Stimulated activated CD8-positive, alpha-beta memory T cell treated with anti-CD3 and anti-CD28 coated beads, Interleukin-12 subunit alpha, Interleukin-12 subunit beta, amount 100 ng/mL, for 1 hour (primary cell): ENCODE measurements at regions not wholly inside any gene's neighbourhood (a gene's known extent, or its start where the extent isn't known, plus 50 kb on each side); places are given as distances from the start of the nearest gene placed in this dataset.
"Not testable (repeated sequence)": the region's sequence is repeated elsewhere in the genome, so short reads cannot be mapped to it uniquely, and the experiment has no call there.

Experiments
- DNase-seq: peaks from one replicate; pipeline ENCODE4 v3.0.0-alpha.2; 2020; ENCODE audit warnings: low read depth

DNA sequence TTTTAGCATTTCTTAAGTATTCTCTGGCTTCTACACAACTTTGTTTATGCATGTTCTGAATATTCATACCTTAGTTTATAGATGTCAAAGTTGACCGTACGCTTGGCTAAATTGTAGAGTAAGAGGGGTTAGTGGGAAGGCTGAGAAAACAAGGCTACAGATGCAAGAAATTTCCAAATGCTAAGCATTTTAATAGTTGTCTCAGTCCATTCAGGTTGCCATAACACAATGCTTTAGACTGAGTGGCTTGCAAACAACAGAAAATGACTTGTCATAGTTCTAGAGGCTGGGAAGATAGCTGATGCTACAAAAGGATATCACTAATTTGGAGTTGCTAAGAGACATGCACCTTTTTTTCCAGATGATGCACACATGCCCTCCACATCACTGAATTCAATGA lies 53.0 kb upstream of the C1QTNF3 start:
- not testable (repeated sequence) for DNase-seq

DNA sequence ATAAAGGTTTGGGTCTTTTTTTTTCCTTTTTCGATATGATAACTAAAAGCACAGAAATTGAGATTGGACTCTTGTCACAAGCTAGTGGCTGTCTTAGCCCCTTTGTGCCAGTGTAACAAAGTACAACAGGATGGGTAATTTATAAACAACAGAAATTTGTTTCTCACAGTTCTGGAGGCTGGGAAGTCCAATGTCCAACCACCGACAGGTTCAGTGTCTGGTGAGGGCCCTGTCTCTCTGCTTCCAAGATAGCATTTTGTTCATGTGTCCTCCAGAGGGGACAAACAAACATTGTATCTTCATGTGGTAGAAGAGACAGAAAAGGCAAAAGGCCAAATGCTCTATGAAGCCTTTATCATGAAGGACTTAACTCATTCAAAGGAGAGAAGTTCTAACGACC lies 56.9 kb upstream of the C1QTNF3 start:
- not testable (repeated sequence) for DNase-seq

DNA sequence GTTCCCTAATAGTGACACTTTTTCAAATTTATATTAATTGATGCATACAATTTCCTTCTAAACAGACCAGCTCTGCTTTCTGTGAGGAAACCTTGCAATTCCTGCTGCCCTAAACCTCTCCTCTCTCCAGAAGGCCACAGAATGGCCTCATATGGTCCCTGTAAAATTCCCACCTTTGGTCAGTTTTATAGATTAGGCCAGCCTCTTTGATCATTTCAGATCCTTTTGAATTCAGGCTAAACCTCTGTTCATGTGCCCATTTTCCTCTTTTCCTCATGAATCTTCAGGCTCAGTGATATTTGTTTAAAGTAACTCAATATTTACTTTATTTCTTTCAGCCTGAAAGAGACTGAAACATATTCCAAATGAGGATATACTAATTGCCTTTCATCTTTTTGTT lies 58.6 kb upstream of the C1QTNF3 start:
- DNase-seq: not testable (repeated sequence)

DNA sequence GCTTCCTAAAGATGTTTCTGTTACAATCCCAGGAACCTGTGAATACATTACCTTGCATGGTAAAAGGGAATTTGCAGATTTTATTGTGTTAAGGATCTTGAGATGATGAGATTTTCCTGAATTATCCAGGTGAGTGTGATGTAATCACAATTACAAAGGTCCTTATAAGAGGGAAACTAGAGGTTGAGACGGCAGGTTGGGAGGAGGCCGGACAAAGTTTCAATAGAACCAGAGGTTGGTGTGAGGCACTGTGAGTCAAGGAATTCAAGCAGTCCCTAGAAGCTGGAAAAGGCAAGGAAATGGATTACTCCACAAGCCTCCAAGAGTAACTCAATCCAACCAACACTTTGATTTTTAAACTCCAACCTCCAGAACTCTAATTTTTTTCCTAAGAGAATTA lies 65.9 kb upstream of the C1QTNF3 start:
- not testable (repeated sequence) for DNase-seq

DNA sequence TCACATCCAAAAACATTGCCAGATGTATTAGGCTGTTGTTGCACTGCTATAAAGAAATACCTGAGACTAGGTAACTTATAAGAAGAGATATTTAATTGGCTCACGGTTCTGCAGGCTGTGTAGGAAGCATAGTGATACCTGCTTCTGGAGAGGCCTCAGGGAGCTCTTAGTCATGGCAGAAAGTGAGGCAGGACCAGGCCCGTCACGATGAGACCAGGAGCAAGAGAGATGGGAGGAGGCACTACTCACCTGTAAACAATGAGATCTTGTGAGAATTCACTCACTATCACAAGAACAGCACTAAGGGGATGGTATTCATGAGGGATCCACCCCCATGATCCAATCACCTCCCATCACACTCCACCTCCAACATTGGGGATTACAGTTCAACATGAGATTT lies 81.3 kb upstream of the C1QTNF3 start:
- DNase-seq: not testable (repeated sequence)

DNA sequence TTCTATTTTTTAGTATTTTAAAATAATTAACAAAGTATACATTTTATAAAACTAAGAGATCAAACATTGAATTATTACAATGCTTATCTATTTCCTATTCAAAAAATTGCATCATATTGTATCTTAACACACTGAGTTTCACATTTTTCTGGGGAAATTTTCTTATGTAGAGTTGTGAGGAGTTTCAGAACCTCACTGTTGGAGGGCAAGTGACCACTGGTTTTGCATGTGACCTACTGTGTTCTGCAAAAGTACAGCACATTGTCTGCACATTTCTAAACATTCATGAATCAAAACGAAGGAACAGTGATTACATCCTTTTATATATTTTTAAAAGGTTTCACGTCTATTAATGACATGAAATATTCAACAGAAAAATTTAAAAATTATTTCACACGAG lies 82.3 kb upstream of the C1QTNF3 start:
- DNase-seq: not testable (repeated sequence)

DNA sequence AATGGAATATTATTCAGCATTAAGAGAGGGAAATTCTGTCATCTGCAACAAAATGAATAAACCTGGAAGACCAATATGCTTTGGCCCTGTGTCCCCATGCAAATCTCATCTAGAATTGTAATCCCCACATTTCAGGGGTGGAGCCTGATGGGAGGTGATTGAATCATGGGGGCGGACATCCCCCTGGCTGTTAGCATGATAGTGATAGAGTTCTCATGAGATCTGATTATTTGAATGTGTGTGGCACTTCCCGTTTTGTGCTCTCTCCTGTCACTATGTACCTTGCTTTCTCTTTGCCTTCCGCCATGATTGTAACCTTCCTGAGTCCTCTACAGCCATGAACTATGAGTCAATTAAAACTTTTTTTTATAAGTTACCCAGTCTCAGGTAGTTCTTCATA lies 83.7 kb upstream of the C1QTNF3 start:
- not testable (repeated sequence) for DNase-seq

DNA sequence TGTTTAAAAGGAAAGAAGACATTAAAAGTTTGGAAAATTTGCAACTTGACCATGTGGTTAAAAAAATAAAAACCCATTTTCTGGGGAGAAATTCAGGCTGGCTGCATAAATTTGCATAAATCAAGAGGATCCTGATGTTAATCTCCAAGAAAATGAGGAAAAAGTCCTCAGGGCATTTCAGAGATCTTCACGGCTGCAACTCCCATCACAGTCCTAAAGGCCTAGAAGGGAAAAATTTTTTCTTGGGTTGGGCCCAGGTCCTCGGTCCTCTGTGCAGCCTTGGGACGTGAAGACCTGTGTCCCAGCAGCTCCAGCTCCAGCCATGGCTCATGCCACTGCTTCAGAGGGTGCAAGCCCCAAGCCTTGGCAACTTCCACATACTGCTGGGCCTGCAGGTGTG lies 84.8 kb upstream of the C1QTNF3 start:
- not testable (repeated sequence) for DNase-seq

DNA sequence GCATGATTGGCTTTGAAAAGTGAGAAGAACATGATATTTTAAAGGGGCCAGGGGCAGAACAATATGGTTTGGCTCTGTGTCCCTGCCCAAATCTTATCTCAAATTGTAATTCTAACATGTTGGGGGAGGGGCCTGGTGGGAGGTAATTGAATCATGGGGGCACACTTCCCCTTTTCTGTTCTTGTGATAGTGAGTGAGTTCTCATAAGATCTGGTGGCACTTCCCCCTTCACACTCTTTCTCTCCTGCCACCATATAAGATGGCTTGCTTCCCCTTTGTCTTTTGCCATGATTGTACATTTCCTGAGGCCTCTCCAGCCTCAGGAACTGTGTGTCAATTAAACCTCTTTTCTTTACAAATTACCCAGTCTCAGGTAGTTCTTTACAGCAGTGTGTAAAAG lies 85.9 kb upstream of the C1QTNF3 start:
- DNase-seq: not testable (repeated sequence)

DNA sequence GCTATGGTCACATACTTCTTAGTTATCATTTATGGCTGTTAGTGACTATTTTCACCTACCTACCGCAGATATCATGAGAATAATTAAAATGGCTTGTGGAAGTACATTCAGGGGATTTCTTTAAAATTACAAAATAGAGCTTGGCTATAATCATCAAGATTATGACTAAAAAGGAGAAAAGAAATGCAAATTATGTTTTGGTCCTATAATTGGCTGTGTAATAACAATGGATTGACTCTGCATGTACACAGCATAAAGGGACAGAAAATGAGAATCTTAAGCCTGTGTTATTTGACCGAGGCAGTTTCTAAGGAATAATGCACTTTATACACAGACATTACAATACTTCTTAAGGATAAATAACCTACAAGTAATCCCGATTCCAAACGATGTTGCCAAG lies 112.0 kb upstream of the C1QTNF3 start:
- DNase-seq: not testable (repeated sequence)

DNA sequence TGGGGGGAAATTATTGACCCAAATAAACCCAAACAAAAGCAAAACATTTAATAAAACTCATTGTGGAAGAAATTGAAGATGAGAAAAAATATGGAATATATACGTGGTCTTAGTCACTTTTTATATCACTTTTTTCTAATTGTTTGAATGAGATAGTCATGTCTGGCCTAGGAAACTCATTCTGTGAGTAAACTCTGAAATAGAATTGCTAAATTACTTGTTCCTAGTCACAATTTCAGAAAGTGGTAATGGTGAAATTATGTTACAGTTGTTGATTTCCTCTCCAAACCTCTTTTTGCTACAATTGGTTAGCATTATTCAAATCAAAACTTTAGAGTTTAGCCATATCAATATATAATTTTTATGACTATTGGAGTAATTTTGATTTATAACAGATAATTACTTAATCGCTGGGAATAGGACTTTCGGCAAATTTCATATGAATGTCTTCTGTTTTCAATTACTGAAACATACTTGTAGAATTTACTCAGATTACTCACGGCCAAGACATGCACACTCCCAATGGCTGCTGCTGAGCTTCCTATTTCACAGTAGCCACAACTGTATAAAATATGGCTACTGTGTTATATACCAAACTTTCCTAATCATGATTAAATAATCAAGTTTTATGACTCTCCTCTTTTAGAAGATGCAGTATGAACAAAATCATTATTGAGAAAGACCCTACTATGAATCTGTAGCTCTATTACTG lies 113.8 kb upstream of the C1QTNF3 start:
- DNase-seq: not testable (repeated sequence)

DNA sequence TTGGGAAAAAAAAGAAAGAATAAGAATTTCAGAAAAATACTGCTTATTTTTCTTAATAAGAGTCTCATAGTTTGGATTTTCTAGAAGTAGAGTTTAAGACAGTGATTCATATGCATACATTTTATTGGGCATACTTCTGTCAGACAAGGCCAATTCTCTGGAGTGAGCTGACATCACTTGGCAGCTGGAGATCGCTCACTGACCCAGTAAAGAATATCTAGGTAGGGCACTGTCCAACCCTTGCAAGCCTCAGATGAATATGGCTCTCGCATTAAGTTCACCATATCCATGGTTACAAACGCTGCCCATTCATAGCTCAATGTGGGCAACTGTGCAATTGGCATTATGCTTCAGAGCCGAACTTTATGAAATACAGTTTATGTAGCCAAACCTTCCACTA lies 117.9 kb upstream of the C1QTNF3 start:
- DNase-seq: not testable (repeated sequence)

DNA sequence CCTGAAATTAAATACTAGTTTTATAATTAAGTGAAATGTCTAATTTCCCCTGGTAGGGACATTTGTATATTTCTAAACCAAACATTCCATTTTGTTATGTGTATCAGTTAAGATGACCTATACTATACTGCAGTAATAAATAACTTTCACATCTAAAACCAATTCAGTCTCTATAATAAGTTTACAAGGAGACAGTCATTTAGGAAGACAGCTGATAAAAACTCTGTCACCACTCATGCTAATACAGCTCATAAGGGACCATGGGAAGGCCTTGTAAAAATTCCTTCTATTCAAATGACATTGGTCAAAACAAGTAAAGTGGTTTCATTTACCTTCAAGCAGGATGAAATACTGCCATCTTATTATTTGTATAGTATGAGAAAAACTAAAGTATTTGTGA lies 128.4 kb upstream of the C1QTNF3 start:
- not testable (repeated sequence) for DNase-seq

DNA sequence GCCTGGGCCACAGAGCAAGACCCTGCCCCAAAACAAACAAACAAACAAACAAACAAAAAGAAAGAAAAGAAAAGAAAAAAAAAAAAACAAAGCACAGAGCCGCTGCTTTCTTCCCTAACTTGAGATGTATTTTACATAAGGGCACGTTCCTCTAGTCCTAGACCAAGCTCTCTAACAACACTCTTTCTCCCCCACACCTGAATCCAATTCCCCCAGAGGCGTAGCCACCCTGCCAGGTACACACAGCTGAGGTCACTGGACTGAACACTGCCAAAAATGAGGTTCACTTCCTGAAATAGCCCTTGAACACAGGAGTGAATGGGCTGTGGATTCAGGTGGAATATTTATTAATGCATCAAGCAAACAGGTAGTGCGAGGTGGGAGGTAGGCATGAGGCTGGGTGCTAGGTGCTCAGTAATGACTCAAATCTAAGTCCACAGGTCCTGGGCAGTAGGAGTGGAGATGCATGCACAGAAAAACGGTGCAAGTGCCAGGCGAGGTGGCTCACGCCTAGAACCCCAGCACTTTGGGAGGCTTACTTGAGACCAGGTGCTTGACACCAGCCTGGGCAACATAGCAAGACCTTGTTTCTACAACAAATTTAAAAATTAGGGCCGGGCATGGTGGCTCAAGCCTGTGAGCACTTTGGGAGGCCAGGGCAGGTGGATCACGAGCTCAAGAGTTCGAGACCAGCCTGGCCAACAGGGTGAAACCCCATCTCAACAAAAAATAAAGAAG lies 136.6 kb upstream of the C1QTNF3 start:
- not testable (repeated sequence) for DNase-seq

DNA sequence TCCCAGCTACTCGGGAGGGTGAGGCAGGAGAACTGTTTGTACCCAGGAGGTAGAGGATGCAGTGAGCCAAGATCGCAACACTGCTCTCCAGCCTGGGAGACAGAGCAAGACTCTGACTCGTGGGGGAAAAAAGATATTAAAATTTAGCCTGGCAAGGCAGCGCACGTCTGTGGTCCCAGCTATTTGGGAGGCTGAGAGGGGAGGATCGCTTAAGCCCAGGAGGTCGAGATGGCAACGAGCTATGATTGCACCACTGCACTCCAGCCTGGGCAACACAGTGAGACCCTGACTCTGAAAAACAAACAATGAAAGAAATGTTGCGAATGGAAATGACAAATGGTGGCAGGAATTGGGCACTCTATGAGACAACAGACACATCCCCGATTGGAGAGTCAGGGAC lies 137.2 kb upstream of the C1QTNF3 start:
- not testable (repeated sequence) for DNase-seq

DNA sequence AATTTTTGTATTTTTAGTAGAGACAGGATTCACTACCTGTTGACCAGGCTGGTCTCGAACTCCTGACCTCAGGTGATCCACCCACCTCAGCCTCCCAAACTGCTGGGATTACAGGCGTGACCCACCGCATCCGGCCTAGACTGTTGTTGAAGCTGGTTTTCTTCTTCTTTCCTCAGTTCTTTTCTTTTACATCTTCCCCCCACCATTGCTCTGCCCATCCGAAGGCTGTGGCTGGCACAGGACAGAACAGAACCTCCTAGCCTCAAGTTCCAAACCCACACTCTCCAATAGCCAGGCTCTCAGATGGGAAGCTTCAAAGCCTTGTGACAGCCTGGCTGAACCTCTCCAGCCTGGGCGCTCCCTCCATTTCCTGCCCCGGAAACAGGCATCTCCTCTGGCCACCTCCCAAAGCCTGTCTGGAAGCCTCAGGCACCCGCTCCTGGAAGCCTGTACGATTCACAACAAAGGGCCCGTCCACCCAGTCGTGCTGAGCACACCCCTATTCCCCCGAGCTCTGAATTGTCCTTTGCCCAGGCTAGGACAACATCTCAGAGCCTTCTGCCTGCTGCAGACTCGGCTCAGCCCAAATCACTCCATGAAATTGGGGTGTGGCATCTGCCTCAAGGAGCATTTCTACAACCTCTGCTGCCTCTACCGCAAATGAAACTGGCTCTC lies 138.1 kb upstream of the C1QTNF3 start:
- not testable (repeated sequence) for DNase-seq

DNA sequence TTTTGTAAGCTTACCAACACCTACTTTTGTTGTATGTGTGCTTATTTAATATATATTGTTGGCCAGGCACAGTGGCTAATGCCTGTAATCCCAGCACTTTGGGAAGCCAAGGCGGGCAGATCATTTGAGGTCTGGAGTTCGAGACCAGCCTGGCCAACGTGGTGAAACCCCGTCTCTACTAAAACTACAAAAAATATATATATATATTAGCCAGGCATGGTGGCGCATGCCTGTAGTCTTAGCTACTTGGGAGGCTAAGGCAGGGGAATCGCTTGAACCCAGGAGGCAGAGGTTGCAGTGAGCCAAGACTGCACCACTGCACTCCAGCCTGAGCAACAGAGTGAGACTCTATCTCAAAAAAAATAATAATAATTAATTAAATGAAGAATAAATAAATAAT lies 142.0 kb upstream of the C1QTNF3 start:
- not testable (repeated sequence) for DNase-seq

DNA sequence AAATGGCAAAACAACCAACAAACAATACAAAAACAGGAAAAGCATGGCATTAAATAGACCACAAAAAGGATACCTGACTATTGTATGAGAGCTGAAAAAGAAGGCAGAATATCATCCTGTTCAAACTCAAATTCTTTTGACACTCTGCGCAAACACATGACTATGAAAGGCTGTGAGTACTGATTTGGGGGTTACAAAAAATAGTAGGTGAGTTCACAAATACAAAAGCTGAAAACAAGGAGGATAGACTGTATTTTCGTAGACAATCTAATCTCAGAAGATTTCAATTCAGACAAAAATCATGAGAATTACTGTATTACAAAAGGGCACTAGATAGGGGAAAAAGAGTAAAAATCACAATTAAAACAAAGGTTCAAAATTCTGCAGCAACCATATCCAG lies 142.6 kb upstream of the C1QTNF3 start:
- DNase-seq: not testable (repeated sequence)

DNA sequence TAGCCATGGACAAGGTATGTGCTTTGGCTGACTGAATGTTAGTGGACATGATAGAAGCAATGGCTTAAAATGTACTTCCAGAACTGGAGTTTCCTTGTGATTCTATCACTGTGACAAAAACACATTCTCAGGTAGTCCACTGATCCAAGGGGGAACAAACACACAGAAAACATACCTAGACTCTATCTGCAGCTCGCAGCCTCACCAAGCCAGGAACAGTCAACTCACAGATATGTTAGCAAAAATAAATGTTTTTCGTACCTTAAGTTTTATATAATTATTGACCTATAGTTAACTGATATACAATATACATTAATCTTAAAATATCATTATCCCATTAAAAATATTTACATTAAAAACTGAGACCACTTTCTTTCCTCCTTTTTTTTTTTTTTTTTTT lies 143.1 kb upstream of the C1QTNF3 start:
- not testable (repeated sequence) for DNase-seq

DNA sequence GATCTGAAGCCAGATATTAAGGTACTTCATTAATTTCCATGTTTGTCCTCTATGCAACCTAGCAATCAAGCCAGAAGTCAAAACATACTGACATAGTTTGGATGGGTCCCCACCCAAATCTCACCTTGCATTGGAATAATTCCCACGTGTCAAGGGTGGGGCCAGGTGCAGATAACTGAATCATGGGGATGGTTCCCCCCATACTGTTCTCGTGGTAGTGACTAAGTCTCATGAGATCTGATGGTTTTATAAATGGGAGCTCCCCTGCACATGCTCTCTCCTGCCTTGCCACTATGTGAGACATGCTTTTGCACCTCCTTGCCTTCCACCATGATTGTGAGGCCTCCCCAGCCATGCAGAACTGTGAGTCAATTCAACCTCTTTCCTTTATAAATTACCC lies 143.9 kb upstream of the C1QTNF3 start:
- not testable (repeated sequence) for DNase-seq

DNA sequence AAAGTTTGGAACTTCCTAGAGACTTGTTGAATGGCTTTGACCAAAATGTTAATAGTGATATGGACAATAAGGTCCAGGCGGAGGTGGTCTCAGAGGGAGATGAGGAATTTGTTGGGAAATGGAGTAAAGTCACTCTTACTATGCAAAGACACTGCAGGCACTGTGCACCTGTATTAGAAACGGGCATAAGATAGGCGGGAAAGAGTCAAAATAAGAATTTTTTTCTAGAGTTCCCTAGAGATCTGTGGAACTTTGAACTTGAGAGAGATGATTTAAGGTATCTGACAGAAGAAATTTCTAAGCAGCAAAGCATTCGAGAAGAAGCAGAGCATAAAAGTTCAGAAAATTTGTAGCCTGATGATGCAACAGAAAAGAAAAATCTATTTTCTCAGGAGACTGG lies 144.4 kb upstream of the C1QTNF3 start:
- not testable (repeated sequence) for DNase-seq

DNA sequence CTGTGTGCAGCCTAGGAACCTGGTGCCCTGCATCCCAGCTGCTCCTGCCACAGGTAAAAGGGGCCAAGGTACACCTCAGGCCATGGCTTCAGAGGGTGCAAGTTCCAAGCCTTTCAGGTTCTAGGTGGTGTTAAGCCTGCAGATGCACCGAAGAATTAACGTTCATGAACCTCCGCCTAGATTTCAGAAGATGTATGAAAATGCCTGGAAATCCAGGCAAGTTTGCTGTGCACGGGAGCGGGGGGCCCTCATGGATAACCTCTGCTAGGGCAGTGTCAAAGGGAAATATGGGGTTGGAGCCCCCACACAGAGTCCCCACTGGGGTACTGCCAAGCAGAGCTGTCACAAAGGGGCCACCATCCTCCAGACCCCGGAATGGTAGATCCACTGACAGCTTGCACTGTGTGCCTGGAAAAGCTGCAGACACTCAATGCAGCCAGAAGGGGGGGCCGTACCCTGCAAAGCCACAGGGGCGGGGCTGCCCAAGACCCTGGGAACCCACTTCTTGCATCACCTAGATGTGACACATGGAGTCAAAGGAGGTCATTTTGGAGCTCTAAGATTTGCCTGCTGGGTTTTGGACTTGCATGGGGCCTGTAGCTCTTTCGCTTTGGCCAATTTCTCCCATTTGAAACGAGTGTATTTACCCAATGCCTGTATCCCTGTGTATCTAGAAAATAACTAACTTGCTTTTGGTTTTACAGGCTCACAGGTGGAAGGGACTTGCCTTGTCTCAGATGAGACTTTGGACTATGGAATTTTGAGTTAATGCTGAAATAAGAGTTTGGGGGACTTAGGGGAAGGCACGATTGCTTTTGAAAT lies 145.2 kb upstream of the C1QTNF3 start:
- DNase-seq: not testable (repeated sequence)
